ENCODE measurements at regions not wholly inside any gene's neighbourhood (a gene's known extent, or its start where the extent isn't known, plus 50 kb on each side); places are given as distances from the start of the nearest gene placed in this dataset.

DNA sequence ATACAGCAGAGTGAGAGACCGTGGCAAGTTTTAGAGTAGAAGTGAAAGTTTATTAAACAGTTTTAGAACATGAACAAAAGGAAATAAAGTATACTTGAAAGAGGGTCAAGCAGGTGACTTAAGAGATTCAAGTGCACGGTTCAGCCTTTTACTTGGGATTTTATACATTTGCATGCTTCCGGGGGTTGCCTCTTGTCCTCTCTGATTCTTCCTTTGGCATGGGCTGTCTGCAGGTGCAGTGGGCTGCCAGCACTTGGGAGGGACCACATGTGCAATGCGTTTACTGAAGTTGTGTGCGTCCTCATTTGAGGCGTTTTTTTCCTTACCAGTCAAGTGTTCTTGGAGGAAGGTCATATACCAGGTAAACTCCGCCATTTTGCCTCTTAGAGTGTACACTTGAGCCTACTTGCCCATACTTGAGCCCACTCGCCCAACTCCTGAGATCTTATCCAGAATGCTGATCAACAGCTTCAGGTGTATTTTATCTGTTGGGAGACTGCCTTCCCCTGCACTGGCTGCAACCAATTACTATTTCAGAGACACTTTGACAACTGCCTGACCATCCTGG is 195.2 kb downstream of the IRX5 start:
- no peak for DNase-seq

- DNase-seq = no peak
These were observed 195.8 kb downstream of the IRX5 start for GRCh38 chr16:55126456-55126855.

DNA sequence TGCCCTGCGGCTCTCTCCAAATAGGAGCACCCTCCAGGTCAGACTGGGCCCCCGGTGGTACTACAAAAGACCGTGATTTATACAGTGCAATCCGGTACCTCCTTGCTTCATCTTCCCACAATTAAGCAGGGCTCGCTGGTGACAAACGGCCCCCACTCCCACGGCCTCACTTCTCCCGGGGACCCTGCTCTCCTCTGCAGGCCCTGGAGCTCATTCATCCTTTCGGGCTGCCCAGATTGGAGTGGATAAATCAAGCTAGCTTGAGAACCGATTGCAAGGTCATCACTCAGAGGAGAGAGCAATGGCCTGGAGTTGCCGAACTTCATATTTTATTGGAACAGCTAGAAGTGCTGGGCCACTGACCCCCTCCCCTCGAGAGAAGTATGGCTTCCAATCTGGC is 193.5 kb upstream of the IRX6 start:
- DNase-seq = no peak

DNA sequence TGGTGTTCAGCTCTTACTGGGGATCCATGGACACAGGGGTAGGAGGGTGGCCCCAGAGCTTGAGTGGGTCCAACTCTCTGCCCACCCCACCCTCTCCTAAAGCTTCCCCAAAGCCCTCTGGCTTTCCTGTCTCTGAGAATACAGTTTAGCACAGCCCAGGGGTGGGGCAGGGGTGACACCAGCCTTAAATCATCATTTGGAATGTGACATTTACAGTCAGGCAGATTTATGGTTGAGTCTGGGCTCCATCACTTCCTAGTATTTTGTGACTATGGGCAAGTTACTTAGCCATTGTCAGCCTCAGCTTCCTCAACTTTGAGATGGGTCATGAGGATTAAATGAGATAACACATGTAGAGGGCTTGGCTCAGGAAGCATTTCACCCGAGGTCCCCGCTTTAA is 193.1 kb upstream of the IRX6 start:
- DNase-seq = no peak

GRCh38 chr16:55133654-55134053 is 190.3 kb upstream of the IRX6 start:
- no peak for DNase-seq

GRCh38 chr16:55136356-55137150 is 187.4 kb upstream of the IRX6 start:
- no peak for DNase-seq

- peak; percentile 14 for DNase-seq
These were observed 185.7 kb upstream of the IRX6 start for GRCh38 chr16:55138298-55138697.

DNA sequence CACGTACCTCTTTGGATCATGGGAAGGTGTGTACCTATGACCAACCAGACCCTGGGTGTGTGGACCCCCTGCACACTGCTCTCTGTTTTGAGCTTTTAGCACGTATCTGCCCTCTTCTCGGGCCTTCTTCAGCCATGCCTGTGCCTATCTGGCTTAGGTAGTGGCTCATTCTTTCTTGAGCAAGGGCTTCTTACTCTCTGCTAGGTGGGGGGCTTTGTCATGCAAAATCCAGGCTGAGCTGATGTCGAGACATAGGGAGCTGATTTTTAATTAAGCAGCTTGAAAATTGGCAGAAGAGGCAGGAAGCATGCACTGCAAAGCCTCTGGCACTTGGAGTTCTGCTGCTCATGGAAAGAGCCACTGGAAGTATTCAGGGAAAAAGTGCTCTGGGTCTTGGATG is 181.6 kb upstream of the IRX6 start:
- no peak for DNase-seq

GRCh38 chr16:55144651-55145050 is 179.4 kb upstream of the IRX6 start:
- DNase-seq = no peak

GRCh38 chr16:55145771-55146603 is 178.0 kb upstream of the IRX6 start:
- DNase-seq = no peak

DNA sequence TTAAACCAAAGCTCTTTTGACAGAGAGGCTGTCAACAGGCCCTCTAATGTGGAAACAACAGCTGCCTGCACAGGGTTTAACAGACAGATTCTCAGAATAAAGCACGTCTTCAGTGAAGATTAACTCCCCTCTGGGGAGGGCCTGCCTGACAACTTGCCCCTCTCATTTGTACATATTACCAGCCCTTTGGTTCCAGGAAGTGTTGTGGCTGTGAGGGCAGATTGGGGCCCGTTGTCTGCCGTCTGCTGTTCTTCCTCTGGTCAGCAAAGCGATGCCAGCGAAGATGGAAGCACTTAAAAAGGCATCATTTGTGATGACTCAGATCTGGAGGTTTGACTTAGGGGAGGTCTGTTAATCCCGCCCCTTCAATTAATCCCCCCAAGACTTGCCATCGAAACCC is 177.0 kb upstream of the IRX6 start:
- no peak for DNase-seq

DNA sequence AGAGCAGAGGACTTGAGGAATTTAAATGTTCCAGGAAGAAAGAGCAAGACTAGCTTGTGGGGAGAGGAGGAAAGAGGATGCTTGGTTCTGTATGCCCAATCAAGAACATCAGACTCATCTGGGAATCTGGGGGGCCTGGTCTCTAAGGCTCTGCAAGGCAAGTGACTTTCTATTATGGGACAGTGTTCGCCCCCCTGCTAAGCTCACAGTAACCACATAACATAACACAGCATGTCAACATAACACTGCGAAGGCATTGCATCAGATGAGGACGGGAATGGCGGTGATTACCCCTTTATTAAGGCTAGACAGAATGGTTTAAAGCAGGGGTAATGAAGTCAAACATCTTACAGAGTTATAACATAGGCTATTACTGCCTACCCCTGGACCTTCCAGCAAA is 176.6 kb upstream of the IRX6 start:
- no peak for DNase-seq

DNA sequence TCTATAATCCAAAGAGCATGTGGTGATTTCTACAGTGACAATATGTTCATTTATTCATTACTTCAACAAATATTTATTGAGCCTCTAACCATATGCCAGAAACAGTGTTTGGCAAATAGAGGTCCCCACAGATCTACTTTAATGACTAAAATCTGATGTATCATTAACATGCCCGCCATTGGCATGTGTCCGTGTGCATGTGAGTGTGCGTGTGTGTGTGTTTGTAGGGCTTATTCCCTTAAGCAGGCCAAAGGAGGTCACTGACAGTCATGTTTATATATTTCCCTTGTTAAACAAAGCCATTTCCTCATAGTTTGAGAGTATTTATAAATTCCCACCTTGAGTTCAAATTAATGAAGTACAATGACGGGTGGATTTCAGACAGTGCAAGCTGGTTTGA is 174.4 kb upstream of the IRX6 start:
- DNase-seq = no peak

DNA sequence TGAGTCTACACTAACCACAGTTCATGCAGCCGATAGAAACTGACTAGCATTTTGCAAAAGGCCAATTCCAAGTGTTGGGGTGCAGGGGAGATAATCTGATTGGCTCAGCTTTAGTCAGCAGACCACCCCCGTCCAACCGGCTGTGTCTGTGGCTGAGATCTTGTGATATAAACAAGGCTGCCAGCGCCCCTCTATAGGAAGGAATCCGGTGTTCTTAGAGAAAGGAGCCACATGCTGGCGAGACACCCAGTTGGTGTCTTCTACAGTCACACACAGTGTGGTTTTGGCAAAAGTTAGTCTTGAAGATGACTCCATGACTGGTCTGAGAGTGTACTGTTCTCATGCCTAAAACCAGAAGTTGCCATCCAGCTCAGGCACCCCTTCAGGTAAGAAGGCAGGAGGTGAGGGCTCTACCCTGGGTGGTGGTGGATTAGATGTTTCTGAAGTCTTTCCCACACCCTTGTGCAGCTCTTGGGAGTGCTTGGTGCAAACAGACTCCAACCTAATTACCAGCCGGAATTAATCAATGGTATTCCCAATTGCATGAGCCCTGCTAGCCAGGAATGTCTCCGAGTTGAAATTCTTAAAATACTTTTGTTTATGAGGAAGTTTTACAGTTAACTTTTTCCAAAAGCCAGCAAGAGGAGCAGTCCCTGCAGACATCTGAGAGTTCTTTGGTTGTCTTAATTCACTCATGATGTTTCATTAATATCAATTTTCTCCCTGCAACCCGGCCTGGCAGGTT is 172.3 kb upstream of the IRX6 start:
- no peak for DNase-seq

DNA sequence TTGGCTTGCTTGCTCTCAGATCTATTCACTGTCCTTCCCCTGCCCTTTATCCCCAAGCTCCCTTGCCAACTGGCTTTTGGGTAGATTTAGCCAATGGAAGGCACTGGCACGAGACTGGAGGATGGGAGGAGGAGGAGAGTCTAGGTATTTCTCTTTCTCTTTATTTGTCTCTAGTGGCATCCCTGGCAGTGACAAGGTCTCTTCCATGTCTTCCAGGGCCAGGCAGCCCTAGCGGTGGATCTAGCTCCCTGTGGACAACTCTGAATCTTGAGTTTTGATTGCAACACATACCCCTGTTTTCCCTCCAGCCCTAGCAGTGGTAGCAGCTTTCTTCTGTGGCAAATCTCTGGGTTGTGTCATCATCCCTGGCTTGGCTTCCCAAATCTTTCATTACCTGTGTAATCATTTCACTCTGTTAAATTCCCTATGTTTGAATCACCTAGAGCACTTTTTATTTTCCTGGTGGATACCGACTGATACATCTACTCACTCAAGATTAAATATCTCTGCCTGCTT is 171.1 kb upstream of the IRX6 start:
- no peak for DNase-seq

DNA sequence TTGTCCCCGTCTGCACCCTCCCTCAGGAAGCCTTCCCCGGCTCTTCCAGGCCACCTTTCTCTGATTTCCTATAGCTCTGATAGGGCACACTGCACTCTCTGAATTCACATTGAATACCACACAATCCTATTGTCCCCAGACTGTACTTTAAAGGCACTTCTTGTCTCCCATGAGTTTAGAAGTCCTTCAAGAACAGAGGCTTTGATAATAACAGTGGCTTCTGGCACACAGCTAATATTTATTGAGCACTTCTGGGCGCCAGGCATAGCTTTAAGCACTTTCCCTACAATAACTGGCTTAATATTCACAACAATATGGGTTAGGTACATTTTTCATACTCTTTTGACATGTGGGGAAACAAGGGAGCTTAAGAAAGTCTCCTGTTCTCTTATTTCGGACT is 169.7 kb upstream of the IRX6 start:
- no peak for DNase-seq

- DNase-seq = no peak
These were observed 169.0 kb upstream of the IRX6 start for GRCh38 chr16:55154956-55155355.

GRCh38 chr16:55155815-55156214 is 168.2 kb upstream of the IRX6 start:
- DNase-seq = no peak

DNA sequence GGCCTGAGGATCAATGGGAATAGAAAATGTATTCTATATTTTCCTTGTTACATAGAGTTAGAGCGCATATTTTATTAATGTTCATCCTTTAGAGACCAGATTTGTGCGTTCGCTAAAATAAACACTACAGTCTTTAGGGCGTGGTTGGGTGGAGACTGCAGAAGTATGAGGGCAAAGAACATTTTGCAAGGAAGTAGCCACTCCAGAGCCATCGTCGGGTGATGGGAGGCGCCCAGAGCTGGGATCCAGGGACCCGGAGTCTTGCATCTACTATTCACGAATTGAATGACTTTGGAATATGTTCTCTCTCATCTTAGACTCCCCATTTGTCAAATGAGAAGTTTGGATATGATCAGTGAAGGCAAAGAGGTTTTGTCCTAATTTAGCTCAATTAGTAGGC is 154.2 kb upstream of the IRX6 start:
- DNase-seq = no peak

- no peak for DNase-seq
These were observed 152.8 kb upstream of the IRX6 start for GRCh38 chr16:55171241-55171640.

GRCh38 chr16:55175389-55175788 is 148.6 kb upstream of the IRX6 start:
- no peak for DNase-seq

GRCh38 chr16:55176901-55177300 is 147.1 kb upstream of the IRX6 start:
- DNase-seq = no peak

- no peak for DNase-seq
These were observed 144.6 kb upstream of the IRX6 start for GRCh38 chr16:55179411-55179810.
